ENCODE measurements at regions not wholly inside any gene's neighbourhood (a gene's known extent, or its start where the extent isn't known, plus 50 kb on each side); places are given as distances from the start of the nearest gene placed in this dataset.

GRCh38 chr3:113051787-113052186 lies 61.0 kb downstream of the GTPBP8 start:
- peaks cover 8% of the 10 kb centered on the region for H3K4me1 ChIP-seq (ENCODE audit: control insufficient read depth, low read depth, low read length)
- H3K27ac ChIP-seq (ENCODE audit: low read length) = no peak overlapping the region
- H3K9ac ChIP-seq (ENCODE audit: low read length) = peak overlapping the region; percentile 38
- H3K4me3 ChIP-seq (ENCODE audit: low read length) = no peak overlapping the region
- H3K9me3 ChIP-seq (ENCODE audit: control insufficient read depth, low read depth, low read length) = no peaks in the 10 kb centered on the region
- H3K27me3 ChIP-seq (ENCODE audit: control insufficient read depth, insufficient read depth, low read length) = peaks cover 11% of the 10 kb centered on the region
- H3K36me3 ChIP-seq (ENCODE audit: control insufficient read depth, low read depth, low read length) = no peaks in the 10 kb centered on the region

- no peak overlapping the region for H3K27ac ChIP-seq (ENCODE audit: low read length)
- peaks cover 11% of the 10 kb centered on the region for H3K27me3 ChIP-seq (ENCODE audit: control insufficient read depth, insufficient read depth, low read length)
- H3K4me1 ChIP-seq (ENCODE audit: control insufficient read depth, low read depth, low read length) = peaks cover 8% of the 10 kb centered on the region
- H3K9me3 ChIP-seq (ENCODE audit: control insufficient read depth, low read depth, low read length) = no peaks in the 10 kb centered on the region
- no peak overlapping the region for H3K4me3 ChIP-seq (ENCODE audit: low read length)
- H3K36me3 ChIP-seq (ENCODE audit: control insufficient read depth, low read depth, low read length) = no peaks in the 10 kb centered on the region
- H3K9ac ChIP-seq (ENCODE audit: low read length) = no peak overlapping the region
Observed at GRCh38 chr3:113053169-113053568, 62.4 kb downstream of the GTPBP8 start.

GRCh38 chr3:113054552-113054951 lies 63.8 kb downstream of the GTPBP8 start:
- no peaks in the 10 kb centered on the region for H3K9me3 ChIP-seq (ENCODE audit: control insufficient read depth, low read depth, low read length)
- H3K4me3 ChIP-seq (ENCODE audit: low read length) = no peak overlapping the region

GRCh38 chr3:113055201-113055600 lies 64.4 kb downstream of the GTPBP8 start:
- Histone ChIP-seq H3K9ac (ENCODE audit: low read length) (no peak overlapping the region), H3K4me1 (ENCODE audit: control insufficient read depth, low read depth, low read length) (peaks cover 8% of the 10 kb centered on the region), H3K36me3 (ENCODE audit: control insufficient read depth, low read depth, low read length) (no peaks in the 10 kb centered on the region), H3K27me3 (ENCODE audit: control insufficient read depth, insufficient read depth, low read length) (peaks cover 11% of the 10 kb centered on the region), H3K9me3 (ENCODE audit: control insufficient read depth, low read depth, low read length) (no peaks in the 10 kb centered on the region), H3K27ac (ENCODE audit: low read length) (no peak overlapping the region), H3K4me3 (ENCODE audit: low read length) (no peak overlapping the region)

More at GRCh38 chr3:113054552-113054951, 63.8 kb downstream of the GTPBP8 start:
- Histone ChIP-seq H3K27ac (ENCODE audit: low read length) (no peak overlapping the region), H3K36me3 (ENCODE audit: control insufficient read depth, low read depth, low read length) (no peaks in the 10 kb centered on the region), H3K27me3 (ENCODE audit: control insufficient read depth, insufficient read depth, low read length) (peaks cover 11% of the 10 kb centered on the region), H3K9ac (ENCODE audit: low read length) (no peak overlapping the region), H3K4me1 (ENCODE audit: control insufficient read depth, low read depth, low read length) (peaks cover 8% of the 10 kb centered on the region)

- no peak overlapping the region for H3K27ac ChIP-seq (ENCODE audit: low read length)
- H3K9ac ChIP-seq (ENCODE audit: low read length) = no peak overlapping the region
- peaks cover 11% of the 10 kb centered on the region for H3K27me3 ChIP-seq (ENCODE audit: control insufficient read depth, insufficient read depth, low read length)
- peaks cover 8% of the 10 kb centered on the region for H3K4me1 ChIP-seq (ENCODE audit: control insufficient read depth, low read depth, low read length)
- no peaks in the 10 kb centered on the region for H3K9me3 ChIP-seq (ENCODE audit: control insufficient read depth, low read depth, low read length)
- no peak overlapping the region for H3K4me3 ChIP-seq (ENCODE audit: low read length)
- H3K36me3 ChIP-seq (ENCODE audit: control insufficient read depth, low read depth, low read length) = no peaks in the 10 kb centered on the region
Observed at GRCh38 chr3:113055961-113056360, 65.2 kb downstream of the GTPBP8 start.

GRCh38 chr3:113057117-113057516 lies 66.3 kb downstream of the GTPBP8 start:
- Histone ChIP-seq H3K36me3 (ENCODE audit: control insufficient read depth, low read depth, low read length) (no peaks in the 10 kb centered on the region), H3K4me1 (ENCODE audit: control insufficient read depth, low read depth, low read length) (no peaks in the 10 kb centered on the region), H3K27me3 (ENCODE audit: control insufficient read depth, insufficient read depth, low read length) (peaks cover 3% of the 10 kb centered on the region), H3K4me3 (ENCODE audit: low read length) (no peak overlapping the region), H3K27ac (ENCODE audit: low read length) (no peak overlapping the region), H3K9ac (ENCODE audit: low read length) (no peak overlapping the region), H3K9me3 (ENCODE audit: control insufficient read depth, low read depth, low read length) (no peaks in the 10 kb centered on the region)

GRCh38 chr3:113058188-113058587 lies 67.4 kb downstream of the GTPBP8 start:
- Histone ChIP-seq H3K4me3 (ENCODE audit: low read length) (no peak overlapping the region), H3K4me1 (ENCODE audit: control insufficient read depth, low read depth, low read length) (no peaks in the 10 kb centered on the region), H3K36me3 (ENCODE audit: control insufficient read depth, low read depth, low read length) (no peaks in the 10 kb centered on the region), H3K27me3 (ENCODE audit: control insufficient read depth, insufficient read depth, low read length) (no peaks in the 10 kb centered on the region), H3K9me3 (ENCODE audit: control insufficient read depth, low read depth, low read length) (no peaks in the 10 kb centered on the region), H3K27ac (ENCODE audit: low read length) (no peak overlapping the region), H3K9ac (ENCODE audit: low read length) (no peak overlapping the region)

- Histone ChIP-seq H3K27me3 (ENCODE audit: control insufficient read depth, insufficient read depth, low read length) (no peaks in the 10 kb centered on the region), H3K4me1 (ENCODE audit: control insufficient read depth, low read depth, low read length) (no peaks in the 10 kb centered on the region), H3K9me3 (ENCODE audit: control insufficient read depth, low read depth, low read length) (no peaks in the 10 kb centered on the region), H3K36me3 (ENCODE audit: control insufficient read depth, low read depth, low read length) (no peaks in the 10 kb centered on the region), H3K4me3 (ENCODE audit: low read length) (no peak overlapping the region), H3K27ac (ENCODE audit: low read length) (no peak overlapping the region), H3K9ac (ENCODE audit: low read length) (no peak overlapping the region)
Observed at GRCh38 chr3:113062705-113063104, 71.9 kb downstream of the GTPBP8 start.

GRCh38 chr3:113063126-113063894 lies 72.5 kb downstream of the GTPBP8 start:
- H3K4me1 ChIP-seq (ENCODE audit: control insufficient read depth, low read depth, low read length) = no peaks in the 10 kb centered on the region
- no peaks in the 10 kb centered on the region for H3K9me3 ChIP-seq (ENCODE audit: control insufficient read depth, low read depth, low read length)
- H3K4me3 ChIP-seq (ENCODE audit: low read length) = no peak overlapping the region
- no peak overlapping the region for H3K9ac ChIP-seq (ENCODE audit: low read length)
- H3K36me3 ChIP-seq (ENCODE audit: control insufficient read depth, low read depth, low read length) = no peaks in the 10 kb centered on the region
- H3K27me3 ChIP-seq (ENCODE audit: control insufficient read depth, insufficient read depth, low read length) = no peaks in the 10 kb centered on the region
- H3K27ac ChIP-seq (ENCODE audit: low read length) = no peak overlapping the region

GRCh38 chr3:113064183-113064582 lies 73.4 kb downstream of the GTPBP8 start:
- H3K36me3 ChIP-seq (ENCODE audit: control insufficient read depth, low read depth, low read length) = no peaks in the 10 kb centered on the region
- no peaks in the 10 kb centered on the region for H3K4me1 ChIP-seq (ENCODE audit: control insufficient read depth, low read depth, low read length)
- no peak overlapping the region for H3K27ac ChIP-seq (ENCODE audit: low read length)
- no peaks in the 10 kb centered on the region for H3K27me3 ChIP-seq (ENCODE audit: control insufficient read depth, insufficient read depth, low read length)
- no peaks in the 10 kb centered on the region for H3K9me3 ChIP-seq (ENCODE audit: control insufficient read depth, low read depth, low read length)
- no peak overlapping the region for H3K9ac ChIP-seq (ENCODE audit: low read length)
- H3K4me3 ChIP-seq (ENCODE audit: low read length) = no peak overlapping the region

- Histone ChIP-seq H3K4me3 (ENCODE audit: low read length) (no peak overlapping the region), H3K36me3 (ENCODE audit: control insufficient read depth, low read depth, low read length) (no peaks in the 10 kb centered on the region), H3K9ac (ENCODE audit: low read length) (no peak overlapping the region), H3K27ac (ENCODE audit: low read length) (no peak overlapping the region), H3K4me1 (ENCODE audit: control insufficient read depth, low read depth, low read length) (no peaks in the 10 kb centered on the region), H3K9me3 (ENCODE audit: control insufficient read depth, low read depth, low read length) (no peaks in the 10 kb centered on the region), H3K27me3 (ENCODE audit: control insufficient read depth, insufficient read depth, low read length) (no peaks in the 10 kb centered on the region)
Observed at GRCh38 chr3:113065336-113065735, 74.6 kb downstream of the GTPBP8 start.

- no peak overlapping the region for H3K9ac ChIP-seq (ENCODE audit: low read length)
- H3K9me3 ChIP-seq (ENCODE audit: control insufficient read depth, low read depth, low read length) = no peaks in the 10 kb centered on the region
- H3K4me1 ChIP-seq (ENCODE audit: control insufficient read depth, low read depth, low read length) = no peaks in the 10 kb centered on the region
- H3K27ac ChIP-seq (ENCODE audit: low read length) = no peak overlapping the region
- no peaks in the 10 kb centered on the region for H3K27me3 ChIP-seq (ENCODE audit: control insufficient read depth, insufficient read depth, low read length)
- no peaks in the 10 kb centered on the region for H3K36me3 ChIP-seq (ENCODE audit: control insufficient read depth, low read depth, low read length)
- no peak overlapping the region for H3K4me3 ChIP-seq (ENCODE audit: low read length)
Observed at GRCh38 chr3:113070072-113070640, 79.4 kb downstream of the GTPBP8 start.
